ENCODE measurements at regions not wholly inside any gene's neighbourhood (a gene's known extent, or its start where the extent isn't known, plus 50 kb on each side); places are given as distances from the start of the nearest gene placed in this dataset.

DNA sequence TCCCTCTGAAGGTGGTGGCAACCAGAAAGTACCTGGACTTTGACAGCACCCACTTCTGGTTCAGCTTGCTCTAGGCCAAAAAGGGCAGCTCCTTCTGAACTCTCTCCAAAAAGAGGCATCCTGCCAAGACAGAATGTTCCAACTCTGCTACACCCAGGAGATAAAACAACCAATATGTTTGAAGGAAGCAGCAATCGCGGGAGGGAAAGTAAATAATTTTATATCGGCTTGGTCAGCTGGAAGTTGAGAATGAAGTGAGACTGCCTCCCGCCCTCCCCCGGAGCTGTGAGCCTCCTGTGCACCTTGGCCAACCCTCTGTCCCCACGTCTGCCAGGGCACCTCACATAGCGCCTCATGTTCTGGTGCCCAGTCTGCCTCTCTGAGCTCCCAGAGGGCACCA lies 130.3 kb upstream of the ATP1A1 start:
- Histone ChIP-seq H3K4me1 (peaks cover 0 to 15% (median 0%) of the 10 kb centered on the region in 9 donors), H3K27ac (no peak overlapping the region), H3K36me3 (no peaks in the 10 kb centered on the region), H3K27me3 (no peaks in the 10 kb centered on the region), H3K4me3 (no peak overlapping the region), H3K9me3 (no peaks in the 10 kb centered on the region)
- DNase-seq (no peak), ATAC-seq (peak in 1 of 8 donors; percentile 33)
- TF ChIP-seq, protein P1, sequence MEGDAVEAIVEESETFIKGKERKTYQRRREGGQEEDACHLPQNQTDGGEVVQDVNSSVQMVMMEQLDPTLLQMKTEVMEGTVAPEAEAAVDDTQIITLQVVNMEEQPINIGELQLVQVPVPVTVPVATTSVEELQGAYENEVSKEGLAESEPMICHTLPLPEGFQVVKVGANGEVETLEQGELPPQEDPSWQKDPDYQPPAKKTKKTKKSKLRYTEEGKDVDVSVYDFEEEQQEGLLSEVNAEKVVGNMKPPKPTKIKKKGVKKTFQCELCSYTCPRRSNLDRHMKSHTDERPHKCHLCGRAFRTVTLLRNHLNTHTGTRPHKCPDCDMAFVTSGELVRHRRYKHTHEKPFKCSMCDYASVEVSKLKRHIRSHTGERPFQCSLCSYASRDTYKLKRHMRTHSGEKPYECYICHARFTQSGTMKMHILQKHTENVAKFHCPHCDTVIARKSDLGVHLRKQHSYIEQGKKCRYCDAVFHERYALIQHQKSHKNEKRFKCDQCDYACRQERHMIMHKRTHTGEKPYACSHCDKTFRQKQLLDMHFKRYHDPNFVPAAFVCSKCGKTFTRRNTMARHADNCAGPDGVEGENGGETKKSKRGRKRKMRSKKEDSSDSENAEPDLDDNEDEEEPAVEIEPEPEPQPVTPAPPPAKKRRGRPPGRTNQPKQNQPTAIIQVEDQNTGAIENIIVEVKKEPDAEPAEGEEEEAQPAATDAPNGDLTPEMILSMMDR (IDR thresholded peaks at IDR 0.05), result no peak
- 62 to 69% methylated on average over 7 of the region's 7 CpGs for WGBS, 2 donors
- intact Hi-C loops (cut with DNase I), result no loop called here

GRCh38 chr1:116243333-116244054 lies 129.6 kb upstream of the ATP1A1 start:
- DNase-seq (no peak), ATAC-seq (peak in 1 of 8 donors; percentile 19)
- TF ChIP-seq, protein P1 (IDR thresholded peaks at IDR 0.05), result no peak
- H3K4me3 ChIP-seq, result no peak overlapping the region
- no peaks in the 10 kb centered on the region for H3K27me3 ChIP-seq
- peaks cover 0 to 15% (median 0%) of the 10 kb centered on the region in 9 donors for H3K4me1 ChIP-seq
- intact Hi-C loops (cut with DNase I), result no loop called here
- no peaks in the 10 kb centered on the region for H3K9me3 ChIP-seq
- H3K36me3 ChIP-seq, result no peaks in the 10 kb centered on the region
- WGBS, 2 donors, result 63 to 70% methylated on average over 7 of the region's 7 CpGs
- H3K27ac ChIP-seq, result no peak overlapping the region

DNA sequence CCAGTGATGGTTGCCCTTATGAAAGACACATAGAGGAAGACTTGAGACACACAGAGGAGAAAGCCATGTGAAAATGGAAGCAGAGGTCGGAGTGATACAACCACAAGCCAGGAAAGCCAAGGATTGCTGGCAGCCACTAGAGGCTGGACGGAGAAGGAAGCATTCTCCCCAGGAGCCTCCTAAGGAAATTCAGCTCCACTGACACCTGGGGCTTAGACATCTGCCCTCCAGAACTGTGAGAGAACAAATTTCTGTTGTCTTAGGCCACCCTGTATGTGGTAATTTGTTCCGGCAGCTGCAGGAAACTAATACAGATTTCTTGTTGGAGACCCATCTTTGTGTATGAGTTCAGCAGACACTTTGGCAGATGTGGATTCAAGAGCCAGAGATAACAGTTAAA lies 126.9 kb upstream of the ATP1A1 start:
- TF ChIP-seq, protein P1 (IDR thresholded peaks at IDR 0.05), result no peak

GRCh38 chr1:116252271-116252670 lies 120.8 kb upstream of the ATP1A1 start:
- H3K27me3 ChIP-seq, result no peaks in the 10 kb centered on the region
- no peak for ATAC-seq
- H3K36me3 ChIP-seq, result no peaks in the 10 kb centered on the region
- no peak for DNase-seq
- TF ChIP-seq, protein P1 (IDR thresholded peaks at IDR 0.05), result no peak
- 62 to 74% methylated on average over 1 of the region's 1 CpG for WGBS, 2 donors
- peaks cover 0 to 8% (median 0%) of the 10 kb centered on the region in 9 donors for H3K4me1 ChIP-seq
- no peak overlapping the region for H3K4me3 ChIP-seq
- no peak overlapping the region for H3K27ac ChIP-seq
- intact Hi-C loops (cut with DNase I), result no loop called here
- no peaks in the 10 kb centered on the region for H3K9me3 ChIP-seq

More for the DNA sequence above, 126.9 kb upstream of the ATP1A1 start:
- Histone ChIP-seq H3K9me3 (no peaks in the 10 kb centered on the region), H3K36me3 (no peaks in the 10 kb centered on the region), H3K27me3 (no peaks in the 10 kb centered on the region), H3K27ac (peak overlapping the region in 2 of 10 donors; percentile 19 to 49), H3K4me3 (no peak overlapping the region), H3K4me1 (peaks cover 0 to 15% (median 0%) of the 10 kb centered on the region in 9 donors)
- DNase-seq, result peak in 1 of 2 donors; percentile 12
- ATAC-seq, result peak in 4 of 8 donors; percentile 50 to 80 (median 74)
- intact Hi-C loops (cut with DNase I), result no loop called here
- 58 to 63% methylated on average over 3 of the region's 3 CpGs for WGBS, 2 donors

Data from heart right ventricle (tissue), 16 donors.